SK-N-SH treated with all-trans-retinoic acid at 6 μM for 48 hours (cell line): ENCODE measurements at regions not wholly inside any gene's neighbourhood (a gene's known extent, or its start where the extent isn't known, plus 50 kb on each side); places are given as distances from the start of the nearest gene placed in this dataset.

ENCODE experiments used
- ATAC-seq: fragments of 200-7000 bp; cut with Tn5 transposase; 3 replicates; pipeline ENCODE4 v1.9.1; 2020; ENCODE audit warnings: mild to moderate bottlenecking, moderate library complexity
- ARNTL ChIP-seq: fragments of 450-650 bp; formaldehyde crosslinking; IDR thresholded peaks from 2 replicates; pipeline ENCODE4 v1.5.0; 2020; ENCODE audit warnings: low read depth, mild to moderate bottlenecking, moderate library complexity, borderline replicate concordance
- BACH2 ChIP-seq: fragments of 250-450 bp; sonication (Bioruptor Pico); IDR thresholded peaks from 2 replicates; pipeline ENCODE4 v1.9.0; 2021; ENCODE audit warnings: mild to moderate bottlenecking, borderline replicate concordance
- CSDC2 ChIP-seq: fragments of 250-450 bp; sonication (Bioruptor Pico); IDR thresholded peaks from 2 replicates; pipeline ENCODE4 v1.5.0; 2020; ENCODE audit warnings: mild to moderate bottlenecking, moderate library complexity
- ESRRG ChIP-seq: fragments of 250-450 bp; sonication (Bioruptor Pico); IDR thresholded peaks from 2 replicates; pipeline ENCODE4 v1.6.1; 2021; ENCODE audit warnings: mild to moderate bottlenecking
- GLIS3 ChIP-seq: fragments of 250-450 bp; sonication (Bioruptor Pico); IDR thresholded peaks from 2 replicates; pipeline ENCODE4 v1.5.0; 2020; ENCODE audit warnings: mild to moderate bottlenecking, moderate library complexity
- ISL1 ChIP-seq: fragments of 250-450 bp; sonication (Bioruptor Pico); IDR thresholded peaks from 2 replicates; pipeline ENCODE4 v2.1.2; 2022; ENCODE audit warnings: mild to moderate bottlenecking, moderate library complexity
- OSR1 ChIP-seq: fragments of 250-450 bp; sonication (Bioruptor Pico); IDR thresholded peaks from 2 replicates; pipeline ENCODE4 v1.8.0; 2022; ENCODE audit warnings: moderate library complexity, mild to moderate bottlenecking, inconsistent platforms
- PPARA ChIP-seq: fragments of 250-450 bp; sonication (Bioruptor Pico); IDR thresholded peaks from 2 replicates; pipeline ENCODE4 v1.5.0; 2020; ENCODE audit warnings: mild to moderate bottlenecking, borderline replicate concordance
- RARB ChIP-seq: fragments of 250-450 bp; sonication (Bioruptor Pico); IDR thresholded peaks from 2 replicates; pipeline ENCODE4 v1.8.0; 2021; ENCODE audit warnings: mild to moderate bottlenecking, moderate library complexity
- SNAI2 ChIP-seq: fragments of 250-450 bp; sonication (Bioruptor Pico); IDR thresholded peaks from 2 replicates; pipeline ENCODE4 v1.5.0; 2020; ENCODE audit warnings: mild to moderate bottlenecking, moderate library complexity
- TCF4 ChIP-seq: fragments of 250-450 bp; sonication (Bioruptor Pico); IDR thresholded peaks from 2 replicates; pipeline ENCODE4 v1.8.0; 2021; ENCODE audit warnings: mild to moderate bottlenecking, moderate library complexity, borderline replicate concordance
- TSHZ2 ChIP-seq: fragments of 250-450 bp; sonication (Bioruptor Pico); IDR thresholded peaks from 2 replicates; pipeline ENCODE4 v1.5.0; 2020; ENCODE audit warnings: mild to moderate bottlenecking, moderate library complexity
- ZC3H10 ChIP-seq: fragments of 250-450 bp; sonication (Bioruptor Pico); IDR thresholded peaks from 2 replicates; pipeline ENCODE4 v1.5.1; 2021; ENCODE audit warnings: mild to moderate bottlenecking, moderate library complexity
- ZFP3 ChIP-seq: fragments of 250-450 bp; sonication (Bioruptor Pico); IDR thresholded peaks from 2 replicates; pipeline ENCODE4 v1.5.0; 2020; ENCODE audit warnings: mild to moderate bottlenecking, moderate library complexity
- ZFP30 ChIP-seq: fragments of 450-650 bp; formaldehyde crosslinking; IDR thresholded peaks from 2 replicates; pipeline ENCODE4 v1.5.0; 2022; ENCODE audit warnings: mild to moderate bottlenecking, moderate library complexity
- ZNF565 ChIP-seq: fragments of 450-650 bp; formaldehyde crosslinking; conservative IDR thresholded peaks from 2 replicates; pipeline ENCODE4 v1.5.0; 2020; ENCODE audit warnings: low read depth, mild to moderate bottlenecking, moderate library complexity
- ZNF70 ChIP-seq: fragments of 450-650 bp; formaldehyde crosslinking; IDR thresholded peaks from 2 replicates; pipeline ENCODE4 v1.5.0; 2020; ENCODE audit warnings: mild to moderate bottlenecking, moderate library complexity
- ZNF8 ChIP-seq: fragments of 450-650 bp; formaldehyde crosslinking; IDR thresholded peaks from 2 replicates; pipeline ENCODE4 v1.5.0; 2020; ENCODE audit warnings: mild to moderate bottlenecking, moderate library complexity
- TF ChIP-seq, protein P1 (sequence below): fragments of 250-450 bp; sonication (Bioruptor Pico); IDR thresholded peaks from 2 replicates; pipeline ENCODE4 v1.5.1; 2020; ENCODE audit warnings: low read depth, mild to moderate bottlenecking, moderate library complexity
- TF ChIP-seq, protein P2 (sequence below): fragments of 250-450 bp; sonication (Bioruptor Pico); IDR thresholded peaks from 2 replicates; pipeline ENCODE4 v1.5.1; 2021; ENCODE audit warnings: mild to moderate bottlenecking, moderate library complexity
- TF ChIP-seq, protein P3 (sequence below): fragments of 250-450 bp; sonication (Bioruptor Pico); IDR thresholded peaks from 2 replicates; pipeline ENCODE4 v1.8.0; 2020; ENCODE audit warnings: mild to moderate bottlenecking, moderate library complexity, borderline replicate concordance
- TF ChIP-seq, protein P4 (sequence below): fragments of 250-450 bp; sonication (Bioruptor Pico); IDR thresholded peaks from 2 replicates; pipeline ENCODE4 v1.8.0; 2021; ENCODE audit warnings: low read depth, mild to moderate bottlenecking, moderate library complexity, borderline replicate concordance

DNA sequence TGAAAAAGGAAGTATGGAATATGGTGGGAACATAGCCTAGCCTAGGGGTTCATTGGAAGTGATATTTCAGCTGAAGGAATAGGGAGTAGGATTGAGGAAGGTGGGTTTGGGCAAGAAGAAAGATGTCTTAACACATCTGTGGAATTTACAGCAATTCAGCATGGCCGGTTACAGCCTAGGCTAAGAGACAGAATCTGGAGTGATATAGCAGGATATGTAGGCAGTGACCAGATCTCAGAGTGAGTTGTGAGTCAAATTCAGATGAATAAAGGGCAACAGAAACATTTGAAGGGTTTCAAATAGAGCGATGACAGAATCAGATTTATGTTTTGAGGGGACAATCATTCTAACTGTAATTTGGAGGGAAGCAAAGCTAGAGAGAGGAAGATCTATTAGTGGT is 199.0 kb upstream of the PRPS1L1 start:
- ATAC-seq = no peak
- TF ChIP-seq ZFP30 = no peak
- TF ChIP-seq ISL1 = no peak
- no peak for TF ChIP-seq ZFP3 (CRISPR knock-in tag)
- TF ChIP-seq ZNF8 = no peak
- TF ChIP-seq TCF4 (CRISPR knock-in tag) = no peak
- TF ChIP-seq PPARA (CRISPR knock-in tag) = no peak
- no peak for TF ChIP-seq RARB (CRISPR knock-in tag)
- no peak for TF ChIP-seq GLIS3 (CRISPR knock-in tag)
- no peak for TF ChIP-seq TSHZ2
- no peak for TF ChIP-seq OSR1 (CRISPR knock-in tag)
- no peak for TF ChIP-seq ZNF565 (CRISPR knock-in tag)
- no peak for TF ChIP-seq CSDC2 (CRISPR knock-in tag)
- no peak for TF ChIP-seq ZNF70 (CRISPR knock-in tag)
- TF ChIP-seq, protein P1, sequence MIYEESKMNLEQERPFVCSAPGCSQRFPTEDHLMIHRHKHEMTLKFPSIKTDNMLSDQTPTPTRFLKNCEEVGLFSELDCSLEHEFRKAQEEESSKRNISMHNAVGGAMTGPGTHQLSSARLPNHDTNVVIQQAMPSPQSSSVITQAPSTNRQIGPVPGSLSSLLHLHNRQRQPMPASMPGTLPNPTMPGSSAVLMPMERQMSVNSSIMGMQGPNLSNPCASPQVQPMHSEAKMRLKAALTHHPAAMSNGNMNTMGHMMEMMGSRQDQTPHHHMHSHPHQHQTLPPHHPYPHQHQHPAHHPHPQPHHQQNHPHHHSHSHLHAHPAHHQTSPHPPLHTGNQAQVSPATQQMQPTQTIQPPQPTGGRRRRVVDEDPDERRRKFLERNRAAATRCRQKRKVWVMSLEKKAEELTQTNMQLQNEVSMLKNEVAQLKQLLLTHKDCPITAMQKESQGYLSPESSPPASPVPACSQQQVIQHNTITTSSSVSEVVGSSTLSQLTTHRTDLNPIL = no peak
- TF ChIP-seq, protein P2, sequence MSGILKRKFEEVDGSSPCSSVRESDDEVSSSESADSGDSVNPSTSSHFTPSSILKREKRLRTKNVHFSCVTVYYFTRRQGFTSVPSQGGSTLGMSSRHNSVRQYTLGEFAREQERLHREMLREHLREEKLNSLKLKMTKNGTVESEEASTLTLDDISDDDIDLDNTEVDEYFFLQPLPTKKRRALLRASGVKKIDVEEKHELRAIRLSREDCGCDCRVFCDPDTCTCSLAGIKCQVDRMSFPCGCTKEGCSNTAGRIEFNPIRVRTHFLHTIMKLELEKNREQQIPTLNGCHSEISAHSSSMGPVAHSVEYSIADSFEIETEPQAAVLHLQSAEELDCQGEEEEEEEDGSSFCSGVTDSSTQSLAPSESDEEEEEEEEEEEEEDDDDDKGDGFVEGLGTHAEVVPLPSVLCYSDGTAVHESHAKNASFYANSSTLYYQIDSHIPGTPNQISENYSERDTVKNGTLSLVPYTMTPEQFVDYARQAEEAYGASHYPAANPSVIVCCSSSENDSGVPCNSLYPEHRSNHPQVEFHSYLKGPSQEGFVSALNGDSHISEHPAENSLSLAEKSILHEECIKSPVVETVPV (CRISPR knock-in tag) = no peak
- TF ChIP-seq, protein P3, sequence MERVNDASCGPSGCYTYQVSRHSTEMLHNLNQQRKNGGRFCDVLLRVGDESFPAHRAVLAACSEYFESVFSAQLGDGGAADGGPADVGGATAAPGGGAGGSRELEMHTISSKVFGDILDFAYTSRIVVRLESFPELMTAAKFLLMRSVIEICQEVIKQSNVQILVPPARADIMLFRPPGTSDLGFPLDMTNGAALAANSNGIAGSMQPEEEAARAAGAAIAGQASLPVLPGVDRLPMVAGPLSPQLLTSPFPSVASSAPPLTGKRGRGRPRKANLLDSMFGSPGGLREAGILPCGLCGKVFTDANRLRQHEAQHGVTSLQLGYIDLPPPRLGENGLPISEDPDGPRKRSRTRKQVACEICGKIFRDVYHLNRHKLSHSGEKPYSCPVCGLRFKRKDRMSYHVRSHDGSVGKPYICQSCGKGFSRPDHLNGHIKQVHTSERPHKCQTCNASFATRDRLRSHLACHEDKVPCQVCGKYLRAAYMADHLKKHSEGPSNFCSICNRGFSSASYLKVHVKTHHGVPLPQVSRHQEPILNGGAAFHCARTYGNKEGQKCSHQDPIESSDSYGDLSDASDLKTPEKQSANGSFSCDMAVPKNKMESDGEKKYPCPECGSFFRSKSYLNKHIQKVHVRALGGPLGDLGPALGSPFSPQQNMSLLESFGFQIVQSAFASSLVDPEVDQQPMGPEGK (CRISPR knock-in tag) = no peak

- TF ChIP-seq ZNF8 = no peak
- TF ChIP-seq GLIS3 (CRISPR knock-in tag) = no peak
- no peak for TF ChIP-seq RARB (CRISPR knock-in tag)
- TF ChIP-seq, protein P3 (CRISPR knock-in tag) = no peak
- TF ChIP-seq, protein P4, sequence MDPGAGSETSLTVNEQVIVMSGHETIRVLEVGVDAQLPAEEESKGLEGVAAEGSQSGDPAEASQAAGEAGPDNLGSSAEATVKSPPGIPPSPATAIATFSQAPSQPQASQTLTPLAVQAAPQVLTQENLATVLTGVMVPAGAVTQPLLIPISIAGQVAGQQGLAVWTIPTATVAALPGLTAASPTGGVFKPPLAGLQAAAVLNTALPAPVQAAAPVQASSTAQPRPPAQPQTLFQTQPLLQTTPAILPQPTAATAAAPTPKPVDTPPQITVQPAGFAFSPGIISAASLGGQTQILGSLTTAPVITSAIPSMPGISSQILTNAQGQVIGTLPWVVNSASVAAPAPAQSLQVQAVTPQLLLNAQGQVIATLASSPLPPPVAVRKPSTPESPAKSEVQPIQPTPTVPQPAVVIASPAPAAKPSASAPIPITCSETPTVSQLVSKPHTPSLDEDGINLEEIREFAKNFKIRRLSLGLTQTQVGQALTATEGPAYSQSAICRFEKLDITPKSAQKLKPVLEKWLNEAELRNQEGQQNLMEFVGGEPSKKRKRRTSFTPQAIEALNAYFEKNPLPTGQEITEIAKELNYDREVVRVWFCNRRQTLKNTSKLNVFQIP = no peak
- TF ChIP-seq ARNTL = no peak
- TF ChIP-seq ISL1 = no peak
- TF ChIP-seq ZNF70 (CRISPR knock-in tag) = no peak
- TF ChIP-seq SNAI2 = no peak
- TF ChIP-seq ZFP30 = no peak
- TF ChIP-seq PPARA (CRISPR knock-in tag) = no peak
- no peak for TF ChIP-seq TSHZ2
- no peak for TF ChIP-seq ZNF565 (CRISPR knock-in tag)
- no peak for TF ChIP-seq ESRRG (CRISPR knock-in tag)
- no peak for TF ChIP-seq ZC3H10 (CRISPR knock-in tag)
- TF ChIP-seq OSR1 (CRISPR knock-in tag) = no peak
- TF ChIP-seq ZFP3 (CRISPR knock-in tag) = no peak
- TF ChIP-seq BACH2 (CRISPR knock-in tag) = no peak
- TF ChIP-seq, all 23 proteins: peak for 0
- no peak for ATAC-seq
These were observed 201.0 kb upstream of the PRPS1L1 start for GRCh38 chr7:18228686-18229085.
